Mesenchymal stem cell (in vitro differentiated cells and primary cell): ENCODE measurements at regions not wholly inside any gene's neighbourhood (a gene's known extent, or its start where the extent isn't known, plus 50 kb on each side); places are given as distances from the start of the nearest gene placed in this dataset.

Experiments
- DNase-seq: peaks from one replicate; pipeline ENCODE4 v3.0.0-alpha.2; 2013
- H2AFZ ChIP-seq: one replicate; pipeline ENCODE4 v1.6.1; 2013; ENCODE audit warnings: low read depth, mild to moderate bottlenecking, control low read depth, inconsistent platforms, low read length, moderate library complexity
- H2AK5ac ChIP-seq: 2 replicates; pipeline ENCODE4 v1.6.1; 2013; ENCODE audit warnings: low read length, moderate library complexity, mild to moderate bottlenecking, inconsistent platforms; ENCODE audit not compliant: severe bottlenecking
- H2BK120ac ChIP-seq: one replicate; pipeline ENCODE4 v1.6.1; 2013; ENCODE audit warnings: low read depth, mild to moderate bottlenecking, inconsistent platforms, low read length, moderate library complexity
- H2BK12ac ChIP-seq, 2 experiments: one replicate each; pipeline ENCODE4 v1.6.1; 2013; ENCODE audit warnings: inconsistent platforms in 2 of 2, low read length in 2 of 2, mild to moderate bottlenecking in 2 of 2, moderate library complexity in 2 of 2, control low read depth in 1 of 2
- H2BK15ac ChIP-seq: one replicate; pipeline ENCODE4 v1.6.1; 2013; ENCODE audit warnings: mild to moderate bottlenecking, low read depth, inconsistent platforms; ENCODE audit not compliant: poor library complexity, severe bottlenecking
- H2BK5ac ChIP-seq: 2 replicates; pipeline ENCODE4 v1.6.1; 2013; ENCODE audit warnings: low read depth, mild to moderate bottlenecking, low read length, control low read depth, inconsistent platforms; ENCODE audit not compliant: poor library complexity, severe bottlenecking
- H3K14ac ChIP-seq, 2 experiments: one replicate each; pipeline ENCODE4 v1.6.1; 2013; ENCODE audit warnings: inconsistent platforms in 2 of 2, low read length in 2 of 2, control low read depth in 1 of 2, mild to moderate bottlenecking in 1 of 2, moderate library complexity in 1 of 2
- H3K18ac ChIP-seq, 2 experiments: one replicate each; pipeline ENCODE4 v1.6.1; 2013; ENCODE audit warnings: inconsistent platforms in 2 of 2, low read length in 2 of 2, control low read depth in 1 of 2, low read depth in 1 of 2, mild to moderate bottlenecking in 1 of 2
- H3K23ac ChIP-seq, 2 experiments: one replicate each; pipeline ENCODE4 v1.6.1; 2013; ENCODE audit warnings: inconsistent platforms in 2 of 2, low read length in 2 of 2, mild to moderate bottlenecking in 2 of 2, moderate library complexity in 2 of 2, control low read depth in 1 of 2
- H3K27ac ChIP-seq: 2 replicates; pipeline ENCODE4 v1.5.1; 2013; ENCODE audit warnings: mild to moderate bottlenecking, moderate library complexity, low read length, control low read depth, inconsistent platforms; ENCODE audit not compliant: poor library complexity, severe bottlenecking
- H3K27me3 ChIP-seq, 2 experiments: 2 replicates each; pipeline versions ENCODE4 v1.6.1 to v1.7.0; 2013; ENCODE audit warnings: low read length in 2 of 2, mild to moderate bottlenecking in 2 of 2, moderate library complexity in 2 of 2, control low read depth in 1 of 2, inconsistent platforms in 1 of 2; ENCODE audit not compliant: control insufficient read depth in 1 of 2, insufficient read depth in 1 of 2
- H3K36me3 ChIP-seq, 2 experiments: 2 replicates each; pipeline versions ENCODE4 v1.6.1 to v1.7.0; 2013; ENCODE audit warnings: low read length in 2 of 2, control low read depth in 1 of 2, inconsistent platforms in 1 of 2, low read depth in 1 of 2, mild to moderate bottlenecking in 1 of 2; ENCODE audit not compliant: insufficient read depth in 2 of 2, control insufficient read depth in 1 of 2
- H3K4ac ChIP-seq, 2 experiments: one replicate each; pipeline ENCODE4 v1.6.1; 2013; ENCODE audit warnings: inconsistent platforms in 2 of 2, low read length in 2 of 2, mild to moderate bottlenecking in 2 of 2, moderate library complexity in 2 of 2, control low read depth in 1 of 2, low read depth in 1 of 2
- H3K4me1 ChIP-seq: 2 replicates; pipeline ENCODE4 v1.6.1; 2013; ENCODE audit warnings: low read depth, low read length, control low read depth; ENCODE audit not compliant: control insufficient read depth, insufficient read depth
- H3K4me2 ChIP-seq: 2 replicates; pipeline ENCODE4 v1.6.1; 2013; ENCODE audit warnings: low read length, mild to moderate bottlenecking, inconsistent platforms; ENCODE audit not compliant: poor library complexity, severe bottlenecking
- H3K4me3 ChIP-seq, 2 experiments: 2 replicates each; pipeline versions ENCODE4 v1.5.1 to v1.7.0; 2013; ENCODE audit warnings: low read length in 2 of 2, mild to moderate bottlenecking in 2 of 2, control low read depth in 1 of 2, low read depth in 1 of 2; ENCODE audit not compliant: insufficient read depth in 1 of 2
- H3K79me1 ChIP-seq: replicated peaks from 2 replicates; pipeline ENCODE4 v1.6.1; 2013; ENCODE audit warnings: mild to moderate bottlenecking, control low read depth, low read length, inconsistent platforms; ENCODE audit not compliant: poor library complexity, severe bottlenecking
- H3K9ac ChIP-seq: 2 replicates; pipeline ENCODE4 v1.7.0; 2013; ENCODE audit warnings: mild to moderate bottlenecking, low read length, moderate library complexity
- H3K9me3 ChIP-seq: 2 replicates; pipeline ENCODE4 v1.7.0; 2013; ENCODE audit warnings: mild to moderate bottlenecking, low read length; ENCODE audit not compliant: control insufficient read depth
- H4K8ac ChIP-seq: one replicate; pipeline ENCODE4 v1.6.1; 2013; ENCODE audit warnings: inconsistent platforms, mild to moderate bottlenecking, low read length, moderate library complexity
- H4K91ac ChIP-seq: one replicate; pipeline ENCODE4 v1.6.1; 2013; ENCODE audit warnings: mild to moderate bottlenecking, low read length, inconsistent platforms
- WGBS: methylation state at CpG from one replicate; pipeline ENCODE4 v1.1.7; 2013; ENCODE audit warnings: mixed read lengths; 5-methylcytosine and 5-hydroxymethylcytosine counted together

GRCh38 chr15:61759639-61760038 is 300.6 kb downstream of the VPS13C start:
- no peak for DNase-seq

GRCh38 chr15:61756071-61756820 is 304.0 kb downstream of the VPS13C start:
- no peak overlapping the region for H2AFZ ChIP-seq
- H3K9ac ChIP-seq = no peak overlapping the region
- 96% methylated on average over 3 of the region's 4 CpGs for WGBS
- no peak overlapping the region for H3K18ac ChIP-seq
- no peaks in the 10 kb centered on the region for H3K36me3 ChIP-seq
- H3K27ac ChIP-seq = no peak overlapping the region
- no peak overlapping the region for H2BK12ac ChIP-seq
- peaks cover 0 to 4% of the 10 kb centered on the region in 2 experiments for H3K27me3 ChIP-seq
- no peak overlapping the region for H4K8ac ChIP-seq
- H2BK5ac ChIP-seq = no peak overlapping the region
- H3K4me3 ChIP-seq = no peak overlapping the region
- no peaks in the 10 kb centered on the region for H3K9me3 ChIP-seq
- H2BK15ac ChIP-seq = no peak overlapping the region
- no peak overlapping the region for H3K4ac ChIP-seq
- no peak overlapping the region for H3K14ac ChIP-seq
- no peak overlapping the region for H4K91ac ChIP-seq
- H3K4me2 ChIP-seq = no peak overlapping the region
- no peak overlapping the region for H3K23ac ChIP-seq
- no peak for DNase-seq
- H2BK120ac ChIP-seq = no peak overlapping the region
- H2AK5ac ChIP-seq = no peak overlapping the region
- H3K79me1 ChIP-seq = no peaks in the 10 kb centered on the region
- H3K4me1 ChIP-seq = no peaks in the 10 kb centered on the region

More at GRCh38 chr15:61759639-61760038, 300.6 kb downstream of the VPS13C start:
- Histone ChIP-seq H4K8ac (no peak overlapping the region), H3K4ac (no peak overlapping the region), H3K14ac (no peak overlapping the region), H3K9me3 (no peaks in the 10 kb centered on the region), H3K4me3 (no peak overlapping the region), H3K27me3 (peaks cover 0 to 4% of the 10 kb centered on the region in 2 experiments), H2BK12ac (no peak overlapping the region), H3K23ac (no peak overlapping the region), H2AFZ (peak overlapping the region; percentile 69), H3K4me2 (no peak overlapping the region), H3K27ac (no peak overlapping the region), H2BK15ac (no peak overlapping the region), H3K79me1 (no peaks in the 10 kb centered on the region), H2BK5ac (no peak overlapping the region), H3K9ac (no peak overlapping the region), H2BK120ac (no peak overlapping the region), H4K91ac (peak overlapping the region; percentile 27), H3K4me1 (no peaks in the 10 kb centered on the region), H2AK5ac (no peak overlapping the region), H3K36me3 (no peaks in the 10 kb centered on the region), H3K18ac (no peak overlapping the region)
- WGBS = 40% methylated on average over 2 of the region's 2 CpGs

- H2AK5ac ChIP-seq = no peak overlapping the region
- no peak overlapping the region for H3K4me2 ChIP-seq
- no peaks in the 10 kb centered on the region for H3K9me3 ChIP-seq
- H3K4me1 ChIP-seq = no peaks in the 10 kb centered on the region
- H2AFZ ChIP-seq = no peak overlapping the region
- no peak overlapping the region for H3K27ac ChIP-seq
- H3K18ac ChIP-seq = no peak overlapping the region
- H4K91ac ChIP-seq = no peak overlapping the region
- no peak overlapping the region for H2BK5ac ChIP-seq
- H3K9ac ChIP-seq = no peak overlapping the region
- no peak overlapping the region for H3K4me3 ChIP-seq
- no peak for DNase-seq
- H3K27me3 ChIP-seq = peaks cover 0 to 4% of the 10 kb centered on the region in 2 experiments
- no peak overlapping the region for H4K8ac ChIP-seq
- H3K14ac ChIP-seq = no peak overlapping the region
- WGBS = 74% methylated on average over 1 of the region's 2 CpGs
- no peak overlapping the region for H2BK120ac ChIP-seq
- no peak overlapping the region for H2BK15ac ChIP-seq
- H2BK12ac ChIP-seq = no peak overlapping the region
- no peaks in the 10 kb centered on the region for H3K79me1 ChIP-seq
- H3K4ac ChIP-seq = no peak overlapping the region
- no peak overlapping the region for H3K23ac ChIP-seq
- no peaks in the 10 kb centered on the region for H3K36me3 ChIP-seq
Measured at GRCh38 chr15:61755467-61755866, 304.8 kb downstream of the VPS13C start.

GRCh38 chr15:61753018-61753710 is 307.1 kb downstream of the VPS13C start:
- 68% methylated on average over 6 of the region's 6 CpGs for WGBS

More at GRCh38 chr15:61753018-61753710, 307.1 kb downstream of the VPS13C start:
- H2BK15ac ChIP-seq = no peak overlapping the region
- H3K79me1 ChIP-seq = no peaks in the 10 kb centered on the region
- no peaks in the 10 kb centered on the region for H3K36me3 ChIP-seq
- H3K18ac ChIP-seq = no peak overlapping the region
- no peaks in the 10 kb centered on the region for H3K4me1 ChIP-seq
- H3K23ac ChIP-seq = no peak overlapping the region
- H3K27ac ChIP-seq = no peak overlapping the region
- no peak overlapping the region for H3K14ac ChIP-seq
- no peak overlapping the region for H3K4ac ChIP-seq
- H4K91ac ChIP-seq = no peak overlapping the region
- H4K8ac ChIP-seq = no peak overlapping the region
- no peak overlapping the region for H3K9ac ChIP-seq
- no peak overlapping the region for H3K4me3 ChIP-seq
- no peak overlapping the region for H2BK5ac ChIP-seq
- no peak overlapping the region for H3K4me2 ChIP-seq
- DNase-seq = no peak
- no peak overlapping the region for H2AFZ ChIP-seq
- peaks cover 0 to 4% of the 10 kb centered on the region in 2 experiments for H3K27me3 ChIP-seq
- no peak overlapping the region for H2BK120ac ChIP-seq
- H3K9me3 ChIP-seq = no peaks in the 10 kb centered on the region
- no peak overlapping the region for H2BK12ac ChIP-seq
- H2AK5ac ChIP-seq = no peak overlapping the region
